ENCODE measurements at regions not wholly inside any gene's neighbourhood (a gene's known extent, or its start where the extent isn't known, plus 50 kb on each side); places are given as distances from the start of the nearest gene placed in this dataset.

GRCh38 chr11:33620423-33621171, 80.0 kb downstream of the C11orf91 start:
- TF ChIP-seq EZH2 (IDR thresholded peaks at IDR 0.05; ENCODE audit: low read length, unreplicated experiment) (no peak), CTCF (conservative IDR thresholded peaks at IDR 0.05; ENCODE audit: low read depth, low read length) (no peak)

Measured in PC-3 (cell line).